WTC11 (cell line): ENCODE measurements at regions not wholly inside any gene's neighbourhood (a gene's known extent, or its start where the extent isn't known, plus 50 kb on each side); places are given as distances from the start of the nearest gene placed in this dataset.

Source experiments
- ATAC-seq: fragments of 200-7000 bp; cut with Tn5 transposase; 2 replicates; pipeline ENCODE4 v1.10.0; 2021; ENCODE audit warnings: mild to moderate bottlenecking, moderate library complexity
- CTCF ChIA-PET: fragments of 300-600 bp; sonication (Branson Sonifier 250); formaldehyde crosslinking; loops from one replicate; lab custom pipeline; 2021; ENCODE audit warnings: antibody characterized with exemption; lab: Charles Lee
- POLR2A ChIA-PET: fragments of 350-600 bp; sonication (Branson Sonifier 250); formaldehyde crosslinking; loops from one replicate; lab custom pipeline; 2021; ENCODE audit warnings: antibody characterized with exemption; lab: Charles Lee
- DNase-seq: peaks from one replicate; pipeline ENCODE4 v3.0.0; 2021; ENCODE audit warnings: low spot score
- H3K27ac Mint-ChIP-seq: 2 replicates; pipeline ENCODE4 v1.8.0; 2021; ENCODE audit warnings: mixed read lengths
- H3K27me3 Mint-ChIP-seq: 2 replicates; pipeline ENCODE4 v1.8.0; 2021; ENCODE audit warnings: low read depth, mild to moderate bottlenecking, moderate library complexity, mixed read lengths
- H3K36me3 Mint-ChIP-seq: 2 replicates; pipeline ENCODE4 v1.8.0; 2021; ENCODE audit warnings: mixed read lengths
- H3K4me1 Mint-ChIP-seq: 2 replicates; pipeline ENCODE4 v1.8.0; 2022; ENCODE audit warnings: mixed read lengths
- H3K4me3 Mint-ChIP-seq: 2 replicates; pipeline ENCODE4 v1.8.0; 2021; ENCODE audit warnings: mild to moderate bottlenecking, moderate library complexity, mixed read lengths
- H3K9me3 Mint-ChIP-seq: 2 replicates; pipeline ENCODE4 v1.8.0; 2021; ENCODE audit warnings: mixed read lengths
- ATF1 ChIP-seq: sonication (generic); formaldehyde crosslinking; IDR thresholded peaks from 2 replicates; pipeline ENCODE4 v1.8.1; 2023; ENCODE audit warnings: mild to moderate bottlenecking, moderate library complexity, missing genetic modification reagents
- CREB1 ChIP-seq: sonication (generic); formaldehyde crosslinking; IDR thresholded peaks from 2 replicates; pipeline ENCODE4 v1.8.0; 2023; ENCODE audit warnings: mild to moderate bottlenecking, missing genetic modification reagents
- GRHL2 ChIP-seq: fragments of 250-450 bp; sonication (Bioruptor Pico); IDR thresholded peaks from 2 replicates; pipeline ENCODE4 v1.8.0; 2022; ENCODE audit warnings: mild to moderate bottlenecking, moderate library complexity; ENCODE audit not compliant: insufficient replicate concordance, severe bottlenecking
- NR3C1 ChIP-seq: sonication (generic); formaldehyde crosslinking; conservative IDR thresholded peaks from 2 replicates; pipeline ENCODE4 v1.8.1; 2023; ENCODE audit warnings: low read depth, mild to moderate bottlenecking, missing genetic modification reagents
- OVOL2 ChIP-seq: fragments of 250-450 bp; sonication (Bioruptor Pico); IDR thresholded peaks from 2 replicates; pipeline ENCODE4 v1.9.0; 2021; ENCODE audit warnings: mild to moderate bottlenecking, borderline replicate concordance
- PRRX2 ChIP-seq: fragments of 250-450 bp; sonication (Bioruptor Pico); IDR thresholded peaks from 2 replicates; pipeline ENCODE4 v1.8.0; 2021; ENCODE audit warnings: mild to moderate bottlenecking
- RORB ChIP-seq: fragments of 250-450 bp; sonication (Bioruptor Pico); IDR thresholded peaks from 2 replicates; pipeline ENCODE4 v1.9.0; 2021; ENCODE audit warnings: mild to moderate bottlenecking
- SP1 ChIP-seq: sonication (generic); formaldehyde crosslinking; conservative IDR thresholded peaks from 2 replicates; pipeline ENCODE4 v1.8.1; 2022; ENCODE audit warnings: missing genetic modification reagents
- ZNF416 ChIP-seq: fragments of 250-450 bp; sonication (Bioruptor Pico); IDR thresholded peaks from 2 replicates; pipeline ENCODE4 v1.9.0; 2021; ENCODE audit warnings: mild to moderate bottlenecking, inconsistent platforms
- TF ChIP-seq, protein P1 (sequence below): fragments of 250-450 bp; sonication (Bioruptor Pico); IDR thresholded peaks from 2 replicates; pipeline ENCODE4 v1.9.0; 2021; ENCODE audit warnings: mild to moderate bottlenecking
- TF ChIP-seq, protein P2 (sequence below): fragments of 250-450 bp; sonication (Bioruptor Pico); conservative IDR thresholded peaks from 2 replicates; pipeline ENCODE4 v1.9.0; 2021; ENCODE audit warnings: mild to moderate bottlenecking
- TF ChIP-seq, protein P3 (sequence below): sonication (generic); formaldehyde crosslinking; IDR thresholded peaks from 2 replicates; pipeline ENCODE4 v1.8.1; 2022; ENCODE audit warnings: low read depth, missing genetic modification reagents, borderline replicate concordance
- TF ChIP-seq, protein P4 (sequence below): sonication (generic); formaldehyde crosslinking; IDR thresholded peaks from 2 replicates; pipeline ENCODE4 v1.8.0; 2022; ENCODE audit warnings: mild to moderate bottlenecking, missing genetic modification reagents
- TF ChIP-seq, protein P5 (sequence below): fragments of 250-450 bp; sonication (Bioruptor Pico); IDR thresholded peaks from 2 replicates; pipeline ENCODE4 v1.9.0; 2021; ENCODE audit warnings: mild to moderate bottlenecking
- TF ChIP-seq, protein P6 (sequence below): fragments of 250-450 bp; sonication (Bioruptor Pico); IDR thresholded peaks from 2 replicates; pipeline ENCODE4 v1.9.0; 2021; ENCODE audit warnings: moderate library complexity, mild to moderate bottlenecking, inconsistent platforms, borderline replicate concordance
- TF ChIP-seq, protein P7 (sequence below): sonication (generic); formaldehyde crosslinking; IDR thresholded peaks from 2 replicates; pipeline ENCODE4 v1.8.1; 2023; ENCODE audit warnings: mild to moderate bottlenecking, missing genetic modification reagents, moderate library complexity
- TF ChIP-seq, protein P8 (sequence below): sonication (generic); formaldehyde crosslinking; IDR thresholded peaks from 2 replicates; pipeline ENCODE4 v1.8.1; 2023; ENCODE audit warnings: mild to moderate bottlenecking, missing genetic modification reagents, moderate library complexity
- TF ChIP-seq, protein P9 (sequence below): sonication (generic); formaldehyde crosslinking; IDR thresholded peaks from 2 replicates; pipeline ENCODE4 v1.8.0; 2023; ENCODE audit warnings: mild to moderate bottlenecking, missing genetic modification reagents

DNA sequence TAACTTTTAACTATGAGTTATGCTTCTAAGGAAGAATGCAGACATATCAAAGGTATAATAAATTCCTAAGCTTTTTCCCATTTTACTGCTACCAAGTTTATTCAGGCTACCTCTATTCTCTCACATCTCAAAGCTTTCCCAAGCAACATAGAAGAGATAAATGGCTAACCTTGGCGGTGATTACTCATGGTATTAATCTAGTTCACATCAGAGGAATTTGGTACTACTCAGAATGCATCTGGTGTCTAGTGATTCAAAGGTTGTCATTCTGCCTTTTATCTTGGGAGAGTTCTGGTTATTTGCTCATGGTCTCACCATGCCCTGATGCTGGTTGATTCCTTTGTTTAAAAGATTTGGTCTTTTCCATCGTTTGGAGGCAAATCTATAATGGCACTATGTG is 182.7 kb downstream of the TAF11L14 start:
- DNase-seq, result no peak
- no peaks in the 10 kb centered on the region for H3K9me3 Mint-ChIP-seq
- no peak overlapping the region for H3K27ac Mint-ChIP-seq
- ChIA-PET POLR2A (no interaction called here), CTCF (no interaction called here)
- H3K4me1 Mint-ChIP-seq, result no peaks in the 10 kb centered on the region
- H3K4me3 Mint-ChIP-seq, result no peak overlapping the region
- ATAC-seq, result no peak
- H3K36me3 Mint-ChIP-seq, result no peaks in the 10 kb centered on the region
- TF ChIP-seq, protein P1, sequence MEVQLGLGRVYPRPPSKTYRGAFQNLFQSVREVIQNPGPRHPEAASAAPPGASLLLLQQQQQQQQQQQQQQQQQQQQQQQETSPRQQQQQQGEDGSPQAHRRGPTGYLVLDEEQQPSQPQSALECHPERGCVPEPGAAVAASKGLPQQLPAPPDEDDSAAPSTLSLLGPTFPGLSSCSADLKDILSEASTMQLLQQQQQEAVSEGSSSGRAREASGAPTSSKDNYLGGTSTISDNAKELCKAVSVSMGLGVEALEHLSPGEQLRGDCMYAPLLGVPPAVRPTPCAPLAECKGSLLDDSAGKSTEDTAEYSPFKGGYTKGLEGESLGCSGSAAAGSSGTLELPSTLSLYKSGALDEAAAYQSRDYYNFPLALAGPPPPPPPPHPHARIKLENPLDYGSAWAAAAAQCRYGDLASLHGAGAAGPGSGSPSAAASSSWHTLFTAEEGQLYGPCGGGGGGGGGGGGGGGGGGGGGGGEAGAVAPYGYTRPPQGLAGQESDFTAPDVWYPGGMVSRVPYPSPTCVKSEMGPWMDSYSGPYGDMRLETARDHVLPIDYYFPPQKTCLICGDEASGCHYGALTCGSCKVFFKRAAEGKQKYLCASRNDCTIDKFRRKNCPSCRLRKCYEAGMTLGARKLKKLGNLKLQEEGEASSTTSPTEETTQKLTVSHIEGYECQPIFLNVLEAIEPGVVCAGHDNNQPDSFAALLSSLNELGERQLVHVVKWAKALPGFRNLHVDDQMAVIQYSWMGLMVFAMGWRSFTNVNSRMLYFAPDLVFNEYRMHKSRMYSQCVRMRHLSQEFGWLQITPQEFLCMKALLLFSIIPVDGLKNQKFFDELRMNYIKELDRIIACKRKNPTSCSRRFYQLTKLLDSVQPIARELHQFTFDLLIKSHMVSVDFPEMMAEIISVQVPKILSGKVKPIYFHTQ (CRISPR knock-in tag), result no peak
- TF ChIP-seq NR3C1 (CRISPR knock-in tag) (no peak), SP1 (CRISPR knock-in tag) (no peak), GRHL2 (no peak), ATF1 (no peak), PRRX2 (CRISPR knock-in tag) (no peak), CREB1 (CRISPR knock-in tag) (no peak), ZNF416 (no peak), RORB (no peak), OVOL2 (CRISPR knock-in tag) (no peak)
- TF ChIP-seq, protein P2, sequence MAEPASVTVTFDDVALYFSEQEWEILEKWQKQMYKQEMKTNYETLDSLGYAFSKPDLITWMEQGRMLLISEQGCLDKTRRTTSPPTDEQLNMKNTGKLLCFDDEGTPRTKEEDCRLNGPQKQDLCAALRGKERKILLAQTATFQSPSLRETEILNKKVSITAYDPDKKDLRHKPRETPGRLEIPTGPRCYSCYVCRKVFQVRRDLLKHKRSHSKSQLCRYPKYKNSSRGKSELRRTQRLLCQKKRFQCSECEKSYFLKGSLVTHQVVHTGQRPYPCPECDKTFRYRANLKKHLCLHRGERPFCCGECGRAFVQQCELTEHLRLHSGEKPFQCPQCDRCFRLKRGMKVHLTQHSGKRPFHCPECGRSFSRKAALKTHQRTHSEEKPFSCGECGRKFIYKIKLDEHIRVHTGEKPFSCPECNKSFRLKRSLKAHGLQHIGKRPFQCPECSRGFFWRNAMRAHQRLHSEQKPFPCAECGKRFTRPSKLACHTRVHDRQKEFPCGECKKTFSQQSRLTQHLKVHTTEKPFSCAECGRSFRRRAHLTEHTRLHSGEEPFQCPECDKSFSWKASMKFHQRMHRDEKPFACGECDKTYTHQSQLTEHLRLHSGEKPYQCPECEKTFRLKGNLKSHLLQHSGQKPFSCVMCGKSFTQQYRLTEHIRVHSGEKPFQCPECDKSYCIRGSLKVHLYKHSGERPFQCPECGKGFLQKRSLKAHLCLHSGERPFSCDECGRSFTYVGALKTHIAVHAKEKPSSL (CRISPR knock-in tag), result no peak
- TF ChIP-seq, protein P3, sequence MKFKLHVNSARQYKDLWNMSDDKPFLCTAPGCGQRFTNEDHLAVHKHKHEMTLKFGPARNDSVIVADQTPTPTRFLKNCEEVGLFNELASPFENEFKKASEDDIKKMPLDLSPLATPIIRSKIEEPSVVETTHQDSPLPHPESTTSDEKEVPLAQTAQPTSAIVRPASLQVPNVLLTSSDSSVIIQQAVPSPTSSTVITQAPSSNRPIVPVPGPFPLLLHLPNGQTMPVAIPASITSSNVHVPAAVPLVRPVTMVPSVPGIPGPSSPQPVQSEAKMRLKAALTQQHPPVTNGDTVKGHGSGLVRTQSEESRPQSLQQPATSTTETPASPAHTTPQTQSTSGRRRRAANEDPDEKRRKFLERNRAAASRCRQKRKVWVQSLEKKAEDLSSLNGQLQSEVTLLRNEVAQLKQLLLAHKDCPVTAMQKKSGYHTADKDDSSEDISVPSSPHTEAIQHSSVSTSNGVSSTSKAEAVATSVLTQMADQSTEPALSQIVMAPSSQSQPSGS, result no peak
- TF ChIP-seq, protein P4, sequence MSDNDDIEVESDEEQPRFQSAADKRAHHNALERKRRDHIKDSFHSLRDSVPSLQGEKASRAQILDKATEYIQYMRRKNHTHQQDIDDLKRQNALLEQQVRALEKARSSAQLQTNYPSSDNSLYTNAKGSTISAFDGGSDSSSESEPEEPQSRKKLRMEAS (CRISPR knock-in tag), result no peak
- TF ChIP-seq, protein P5, sequence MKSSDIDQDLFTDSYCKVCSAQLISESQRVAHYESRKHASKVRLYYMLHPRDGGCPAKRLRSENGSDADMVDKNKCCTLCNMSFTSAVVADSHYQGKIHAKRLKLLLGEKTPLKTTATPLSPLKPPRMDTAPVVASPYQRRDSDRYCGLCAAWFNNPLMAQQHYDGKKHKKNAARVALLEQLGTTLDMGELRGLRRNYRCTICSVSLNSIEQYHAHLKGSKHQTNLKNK (CRISPR knock-in tag), result no peak
- TF ChIP-seq, protein P6, sequence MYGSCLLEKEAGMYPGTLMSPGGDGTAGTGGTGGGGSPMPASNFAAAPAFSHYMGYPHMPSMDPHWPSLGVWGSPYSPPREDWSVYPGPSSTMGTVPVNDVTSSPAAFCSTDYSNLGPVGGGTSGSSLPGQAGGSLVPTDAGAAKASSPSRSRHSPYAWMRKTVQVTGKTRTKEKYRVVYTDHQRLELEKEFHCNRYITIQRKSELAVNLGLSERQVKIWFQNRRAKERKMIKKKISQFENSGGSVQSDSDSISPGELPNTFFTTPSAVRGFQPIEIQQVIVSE (CRISPR knock-in tag), result no peak
- TF ChIP-seq, protein P7, sequence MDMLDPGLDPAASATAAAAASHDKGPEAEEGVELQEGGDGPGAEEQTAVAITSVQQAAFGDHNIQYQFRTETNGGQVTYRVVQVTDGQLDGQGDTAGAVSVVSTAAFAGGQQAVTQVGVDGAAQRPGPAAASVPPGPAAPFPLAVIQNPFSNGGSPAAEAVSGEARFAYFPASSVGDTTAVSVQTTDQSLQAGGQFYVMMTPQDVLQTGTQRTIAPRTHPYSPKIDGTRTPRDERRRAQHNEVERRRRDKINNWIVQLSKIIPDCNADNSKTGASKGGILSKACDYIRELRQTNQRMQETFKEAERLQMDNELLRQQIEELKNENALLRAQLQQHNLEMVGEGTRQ (CRISPR knock-in tag), result no peak
- TF ChIP-seq, protein P8, sequence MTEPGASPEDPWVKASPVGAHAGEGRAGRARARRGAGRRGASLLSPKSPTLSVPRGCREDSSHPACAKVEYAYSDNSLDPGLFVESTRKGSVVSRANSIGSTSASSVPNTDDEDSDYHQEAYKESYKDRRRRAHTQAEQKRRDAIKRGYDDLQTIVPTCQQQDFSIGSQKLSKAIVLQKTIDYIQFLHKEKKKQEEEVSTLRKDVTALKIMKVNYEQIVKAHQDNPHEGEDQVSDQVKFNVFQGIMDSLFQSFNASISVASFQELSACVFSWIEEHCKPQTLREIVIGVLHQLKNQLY, result no peak
- TF ChIP-seq, protein P9, sequence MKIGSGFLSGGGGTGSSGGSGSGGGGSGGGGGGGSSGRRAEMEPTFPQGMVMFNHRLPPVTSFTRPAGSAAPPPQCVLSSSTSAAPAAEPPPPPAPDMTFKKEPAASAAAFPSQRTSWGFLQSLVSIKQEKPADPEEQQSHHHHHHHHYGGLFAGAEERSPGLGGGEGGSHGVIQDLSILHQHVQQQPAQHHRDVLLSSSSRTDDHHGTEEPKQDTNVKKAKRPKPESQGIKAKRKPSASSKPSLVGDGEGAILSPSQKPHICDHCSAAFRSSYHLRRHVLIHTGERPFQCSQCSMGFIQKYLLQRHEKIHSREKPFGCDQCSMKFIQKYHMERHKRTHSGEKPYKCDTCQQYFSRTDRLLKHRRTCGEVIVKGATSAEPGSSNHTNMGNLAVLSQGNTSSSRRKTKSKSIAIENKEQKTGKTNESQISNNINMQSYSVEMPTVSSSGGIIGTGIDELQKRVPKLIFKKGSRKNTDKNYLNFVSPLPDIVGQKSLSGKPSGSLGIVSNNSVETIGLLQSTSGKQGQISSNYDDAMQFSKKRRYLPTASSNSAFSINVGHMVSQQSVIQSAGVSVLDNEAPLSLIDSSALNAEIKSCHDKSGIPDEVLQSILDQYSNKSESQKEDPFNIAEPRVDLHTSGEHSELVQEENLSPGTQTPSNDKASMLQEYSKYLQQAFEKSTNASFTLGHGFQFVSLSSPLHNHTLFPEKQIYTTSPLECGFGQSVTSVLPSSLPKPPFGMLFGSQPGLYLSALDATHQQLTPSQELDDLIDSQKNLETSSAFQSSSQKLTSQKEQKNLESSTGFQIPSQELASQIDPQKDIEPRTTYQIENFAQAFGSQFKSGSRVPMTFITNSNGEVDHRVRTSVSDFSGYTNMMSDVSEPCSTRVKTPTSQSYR (CRISPR knock-in tag), result no peak
- H3K27me3 Mint-ChIP-seq, result no peaks in the 10 kb centered on the region
